Cardiac muscle cell (in vitro differentiated cells and primary cell): ENCODE measurements at regions not wholly inside any gene's neighbourhood (a gene's known extent, or its start where the extent isn't known, plus 50 kb on each side); places are given as distances from the start of the nearest gene placed in this dataset.

Source experiments
- DNase-seq, 2 donors: peaks; one replicate each; pipeline versions ENCODE4 v3.0.0 to v3.0.0-alpha.2; 2010 to 2017; ENCODE audit warnings: low read depth in 1 of 2, low spot score in 1 of 2
- H3K27ac ChIP-seq: fragments of 200-600 bp; sonication (generic); 2 replicates; pipeline ENCODE4 v1.5.1; 2016
- H3K27me3 ChIP-seq: fragments of 200-600 bp; sonication (generic); 2 replicates; pipeline ENCODE4 v1.6.0; 2016; ENCODE audit warnings: control low read depth
- H3K36me3 ChIP-seq: fragments of 200-600 bp; sonication (generic); 2 replicates; pipeline ENCODE4 v1.5.1; 2016; ENCODE audit warnings: control low read depth
- H3K4me1 ChIP-seq: fragments of 200-600 bp; sonication (generic); 2 replicates; pipeline ENCODE4 v1.8.1; 2017; ENCODE audit warnings: low read depth, mild to moderate bottlenecking, mixed run types
- H3K4me3 ChIP-seq: fragments of 200-600 bp; sonication (generic); 2 replicates; pipeline ENCODE4 v1.5.1; 2016; ENCODE audit warnings: mild to moderate bottlenecking
- H3K9me3 ChIP-seq: fragments of 200-600 bp; sonication (generic); 2 replicates; pipeline ENCODE4 v1.5.1; 2017; ENCODE audit warnings: low read depth, mild to moderate bottlenecking, control low read depth
- TF ChIP-seq, protein P1 (sequence below): IDR thresholded peaks from 2 replicates; pipeline ENCODE4 v1.5.1; 2012; ENCODE audit warnings: low read depth, mild to moderate bottlenecking, low read length

GRCh38 chr3:74173090-74173489 lies 441.4 kb downstream of the CNTN3 start:
- no peaks in the 10 kb centered on the region for H3K9me3 ChIP-seq
- no peak overlapping the region for H3K27ac ChIP-seq
- H3K4me3 ChIP-seq = no peak overlapping the region
- TF ChIP-seq, protein P1, sequence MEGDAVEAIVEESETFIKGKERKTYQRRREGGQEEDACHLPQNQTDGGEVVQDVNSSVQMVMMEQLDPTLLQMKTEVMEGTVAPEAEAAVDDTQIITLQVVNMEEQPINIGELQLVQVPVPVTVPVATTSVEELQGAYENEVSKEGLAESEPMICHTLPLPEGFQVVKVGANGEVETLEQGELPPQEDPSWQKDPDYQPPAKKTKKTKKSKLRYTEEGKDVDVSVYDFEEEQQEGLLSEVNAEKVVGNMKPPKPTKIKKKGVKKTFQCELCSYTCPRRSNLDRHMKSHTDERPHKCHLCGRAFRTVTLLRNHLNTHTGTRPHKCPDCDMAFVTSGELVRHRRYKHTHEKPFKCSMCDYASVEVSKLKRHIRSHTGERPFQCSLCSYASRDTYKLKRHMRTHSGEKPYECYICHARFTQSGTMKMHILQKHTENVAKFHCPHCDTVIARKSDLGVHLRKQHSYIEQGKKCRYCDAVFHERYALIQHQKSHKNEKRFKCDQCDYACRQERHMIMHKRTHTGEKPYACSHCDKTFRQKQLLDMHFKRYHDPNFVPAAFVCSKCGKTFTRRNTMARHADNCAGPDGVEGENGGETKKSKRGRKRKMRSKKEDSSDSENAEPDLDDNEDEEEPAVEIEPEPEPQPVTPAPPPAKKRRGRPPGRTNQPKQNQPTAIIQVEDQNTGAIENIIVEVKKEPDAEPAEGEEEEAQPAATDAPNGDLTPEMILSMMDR = no peak
- H3K27me3 ChIP-seq = no peaks in the 10 kb centered on the region
- H3K36me3 ChIP-seq = no peaks in the 10 kb centered on the region
- H3K4me1 ChIP-seq = no peaks in the 10 kb centered on the region
- DNase-seq = no peak

- Histone ChIP-seq H3K27me3 (no peaks in the 10 kb centered on the region), H3K4me1 (no peaks in the 10 kb centered on the region), H3K27ac (no peak overlapping the region), H3K36me3 (no peaks in the 10 kb centered on the region), H3K9me3 (no peaks in the 10 kb centered on the region), H3K4me3 (no peak overlapping the region)
- TF ChIP-seq, protein P1 = no peak
- no peak for DNase-seq
These were observed 446.5 kb downstream of the CNTN3 start for GRCh38 chr3:74167926-74168325.

DNA sequence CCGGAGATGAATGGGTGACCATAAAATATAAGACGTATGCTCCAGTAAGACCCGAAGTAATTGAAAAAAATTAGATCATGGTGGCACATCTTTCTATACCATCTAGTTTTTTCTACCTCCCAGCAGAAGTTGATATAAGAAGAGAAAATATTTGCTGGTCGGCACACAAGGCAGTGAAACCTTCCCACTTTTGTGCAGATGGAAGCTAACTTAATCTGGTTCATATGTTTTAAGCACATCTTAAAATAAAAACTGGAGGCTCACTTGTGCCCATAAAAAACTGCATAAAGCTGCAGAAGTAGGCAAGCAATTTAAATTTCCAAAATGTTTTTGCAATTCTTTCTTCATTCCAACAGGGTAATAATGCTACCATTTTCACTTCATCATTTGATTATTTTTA lies 449.2 kb downstream of the CNTN3 start:
- H3K27ac ChIP-seq = no peak overlapping the region
- H3K4me1 ChIP-seq = no peaks in the 10 kb centered on the region
- H3K9me3 ChIP-seq = no peaks in the 10 kb centered on the region
- no peak overlapping the region for H3K4me3 ChIP-seq
- no peaks in the 10 kb centered on the region for H3K27me3 ChIP-seq
- no peaks in the 10 kb centered on the region for H3K36me3 ChIP-seq
- TF ChIP-seq, protein P1 = no peak
- no peak for DNase-seq

- no peaks in the 10 kb centered on the region for H3K4me1 ChIP-seq
- no peaks in the 10 kb centered on the region for H3K9me3 ChIP-seq
- no peaks in the 10 kb centered on the region for H3K27me3 ChIP-seq
- DNase-seq = no peak
- H3K4me3 ChIP-seq = no peak overlapping the region
- no peaks in the 10 kb centered on the region for H3K36me3 ChIP-seq
- no peak overlapping the region for H3K27ac ChIP-seq
- TF ChIP-seq, protein P1 = no peak
These were observed 465.0 kb downstream of the CNTN3 start for GRCh38 chr3:74149466-74149865.

DNA sequence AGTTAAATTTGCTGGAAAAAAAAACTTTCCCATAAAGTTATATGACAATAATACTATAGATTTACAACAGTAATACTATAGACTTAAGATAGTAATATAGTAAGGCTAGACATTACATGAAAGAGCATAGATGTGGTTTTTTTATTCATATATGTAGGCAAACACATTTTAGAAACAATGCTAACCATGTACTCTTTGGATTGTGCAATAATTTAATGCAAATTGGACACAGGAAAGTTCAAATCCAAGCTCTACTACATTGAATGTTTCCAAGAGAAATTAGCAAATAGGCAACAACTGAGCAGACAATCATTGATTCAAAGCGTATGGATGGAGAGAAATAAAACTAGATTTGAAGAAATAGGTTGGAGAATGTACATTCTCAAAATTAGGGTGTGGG lies 469.2 kb downstream of the CNTN3 start:
- Histone ChIP-seq H3K27ac (no peak overlapping the region), H3K4me3 (no peak overlapping the region), H3K4me1 (no peaks in the 10 kb centered on the region), H3K9me3 (no peaks in the 10 kb centered on the region), H3K27me3 (no peaks in the 10 kb centered on the region), H3K36me3 (no peaks in the 10 kb centered on the region)
- DNase-seq = no peak
- TF ChIP-seq, protein P1 = no peak

DNA sequence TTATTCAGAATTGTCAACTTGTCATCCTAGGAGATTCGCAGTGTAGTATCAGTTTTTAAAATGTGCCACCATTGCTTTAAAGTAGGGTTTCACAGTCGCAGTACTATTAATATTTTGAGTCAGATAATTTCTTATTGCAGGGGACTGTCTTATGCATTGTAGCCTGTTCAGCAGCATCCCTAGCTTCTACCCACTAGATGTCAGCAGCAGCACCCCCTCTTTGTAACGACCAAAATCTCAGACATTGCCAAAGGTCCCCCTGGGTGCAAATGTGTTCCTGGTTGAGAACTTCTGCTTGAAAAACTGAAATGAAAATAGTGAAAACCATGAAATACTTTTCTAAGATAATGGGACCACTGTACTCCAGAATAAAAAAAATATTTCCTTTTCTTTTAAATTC lies 474.8 kb downstream of the CNTN3 start:
- TF ChIP-seq, protein P1 = no peak
- DNase-seq = peak in 1 of 2 donors; percentile 4
- Histone ChIP-seq H3K27ac (no peak overlapping the region), H3K4me3 (no peak overlapping the region), H3K4me1 (no peaks in the 10 kb centered on the region), H3K9me3 (no peaks in the 10 kb centered on the region), H3K36me3 (no peaks in the 10 kb centered on the region), H3K27me3 (no peaks in the 10 kb centered on the region)
